ENCODE measurements at regions not wholly inside any gene's neighbourhood (a gene's known extent, or its start where the extent isn't known, plus 50 kb on each side); places are given as distances from the start of the nearest gene placed in this dataset.

DNA sequence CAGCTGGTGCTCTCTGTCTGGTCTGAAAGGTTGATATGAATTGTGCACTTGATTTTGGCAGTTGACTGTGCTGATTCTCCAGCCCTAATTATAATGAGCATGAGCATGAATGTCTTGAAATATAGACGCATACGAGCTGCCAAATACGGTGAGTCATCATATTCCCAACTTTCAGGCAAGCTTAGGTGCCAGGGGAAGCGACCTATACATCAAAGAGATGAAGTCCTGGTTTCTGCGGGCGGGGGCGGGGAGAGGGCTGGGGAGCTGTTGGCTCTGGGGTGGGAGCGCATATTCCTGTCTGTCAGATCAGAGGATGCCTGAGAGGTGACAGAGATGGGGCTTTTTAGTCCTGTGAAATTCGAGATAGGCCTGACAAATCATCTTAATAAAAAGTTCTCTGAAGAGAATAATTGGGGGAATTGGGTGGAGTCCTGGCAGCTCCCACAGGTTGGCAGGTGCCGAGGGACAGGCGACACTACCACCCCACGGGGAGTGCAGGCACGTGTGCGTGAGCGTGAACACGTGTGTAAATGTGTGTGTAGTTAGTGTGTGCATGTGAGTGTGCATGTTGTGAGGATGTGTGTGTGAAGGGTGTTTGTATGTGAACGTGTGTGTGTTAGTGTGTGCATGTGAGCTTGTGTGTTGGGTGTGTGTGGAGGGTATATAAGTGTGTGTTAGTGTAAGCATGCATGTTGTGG lies 865.3 kb downstream of the TBC1D22A start (continued):
- TF ChIP-seq, protein P1, sequence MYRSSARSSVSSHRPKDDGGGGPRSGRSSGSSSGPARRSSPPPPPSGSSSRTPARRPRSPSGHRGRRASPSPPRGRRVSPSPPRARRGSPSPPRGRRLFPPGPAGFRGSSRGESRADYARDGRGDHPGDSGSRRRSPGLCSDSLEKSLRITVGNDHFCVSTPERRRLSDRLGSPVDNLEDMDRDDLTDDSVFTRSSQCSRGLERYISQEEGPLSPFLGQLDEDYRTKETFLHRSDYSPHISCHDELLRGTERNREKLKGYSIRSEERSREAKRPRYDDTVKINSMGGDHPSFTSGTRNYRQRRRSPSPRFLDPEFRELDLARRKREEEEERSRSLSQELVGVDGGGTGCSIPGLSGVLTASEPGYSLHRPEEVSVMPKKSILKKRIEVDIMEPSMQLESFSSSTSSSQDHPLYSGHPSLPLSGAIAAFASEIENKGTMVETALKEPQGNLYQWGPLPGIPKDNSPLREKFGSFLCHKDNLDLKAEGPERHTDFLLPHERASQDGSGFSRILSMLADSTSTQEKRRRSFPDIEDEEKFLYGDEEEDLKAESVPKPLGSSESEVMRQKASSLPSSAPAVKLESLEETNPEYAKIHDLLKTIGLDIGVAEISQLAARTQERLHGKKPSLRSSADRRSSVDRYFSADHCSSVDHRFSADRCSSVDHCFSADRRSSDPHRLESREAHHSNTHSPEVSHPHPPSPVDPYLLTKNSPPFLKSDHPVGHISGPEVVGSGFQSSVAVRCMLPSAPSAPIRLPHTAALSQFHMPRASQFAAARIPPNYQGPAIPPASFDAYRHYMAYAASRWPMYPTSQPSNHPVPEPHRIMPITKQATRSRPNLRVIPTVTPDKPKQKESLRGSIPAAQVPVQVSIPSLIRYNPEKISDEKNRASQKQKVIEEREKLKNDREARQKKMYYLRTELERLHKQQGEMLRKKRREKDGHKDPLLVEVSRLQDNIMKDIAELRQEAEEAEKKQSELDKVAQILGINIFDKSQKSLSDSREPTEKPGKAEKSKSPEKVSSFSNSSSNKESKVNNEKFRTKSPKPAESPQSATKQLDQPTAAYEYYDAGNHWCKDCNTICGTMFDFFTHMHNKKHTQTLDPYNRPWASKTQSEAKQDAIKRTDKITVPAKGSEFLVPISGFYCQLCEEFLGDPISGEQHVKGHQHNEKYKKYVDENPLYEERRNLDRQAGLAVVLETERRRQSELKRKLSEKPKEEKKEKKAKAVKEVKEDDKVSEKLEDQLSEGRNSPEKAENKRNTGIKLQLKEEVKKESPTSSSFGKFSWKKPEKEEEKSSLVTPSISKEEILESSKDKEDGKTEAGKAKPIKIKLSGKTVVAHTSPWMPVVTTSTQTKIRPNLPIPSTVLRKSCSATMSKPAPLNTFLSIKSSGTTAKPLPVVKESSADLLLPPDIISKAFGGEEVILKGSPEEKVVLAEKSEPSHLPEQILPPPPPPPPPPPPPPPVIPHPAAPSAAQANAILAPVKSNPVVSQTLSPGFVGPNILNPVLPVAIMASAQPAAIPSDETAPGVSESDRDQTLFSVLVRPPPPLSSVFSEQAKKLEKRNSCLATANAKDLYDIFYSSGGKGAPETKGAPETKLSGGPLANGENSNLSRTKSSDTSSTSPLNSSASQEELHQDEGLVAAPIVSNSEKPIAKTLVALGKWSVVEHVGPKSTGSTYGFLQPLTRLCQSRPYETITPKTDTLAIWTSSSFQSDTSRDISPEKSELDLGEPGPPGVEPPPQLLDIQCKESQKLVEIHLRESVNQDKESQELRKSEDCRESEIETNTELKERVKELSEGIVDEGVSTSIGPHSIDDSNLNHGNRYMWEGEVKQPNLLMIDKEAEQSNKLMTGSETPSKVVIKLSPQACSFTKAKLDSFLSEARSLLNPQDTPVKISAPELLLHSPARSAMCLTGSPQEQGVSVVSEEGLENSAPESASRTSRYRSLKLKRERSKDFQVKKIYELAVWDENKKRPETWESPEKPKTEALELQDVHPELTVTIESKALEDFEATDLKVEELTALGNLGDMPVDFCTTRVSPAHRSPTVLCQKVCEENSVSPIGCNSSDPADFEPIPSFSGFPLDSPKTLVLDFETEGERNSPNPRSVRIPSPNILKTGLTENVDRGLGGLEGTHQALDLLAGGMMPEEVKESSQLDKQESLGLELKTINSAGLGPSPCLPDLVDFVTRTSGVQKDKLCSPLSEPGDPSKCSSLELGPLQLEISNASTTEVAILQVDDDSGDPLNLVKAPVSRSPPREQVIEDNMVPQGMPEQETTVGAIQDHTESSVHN (CRISPR knock-in tag; IDR thresholded peaks at IDR 0.05), result no peak
- no peak for TF ChIP-seq ZSCAN22 (CRISPR knock-in tag; IDR thresholded peaks at IDR 0.05)
- no peak for TF ChIP-seq ZNF879 (CRISPR knock-in tag; IDR thresholded peaks at IDR 0.05)
- TF ChIP-seq, protein P2, sequence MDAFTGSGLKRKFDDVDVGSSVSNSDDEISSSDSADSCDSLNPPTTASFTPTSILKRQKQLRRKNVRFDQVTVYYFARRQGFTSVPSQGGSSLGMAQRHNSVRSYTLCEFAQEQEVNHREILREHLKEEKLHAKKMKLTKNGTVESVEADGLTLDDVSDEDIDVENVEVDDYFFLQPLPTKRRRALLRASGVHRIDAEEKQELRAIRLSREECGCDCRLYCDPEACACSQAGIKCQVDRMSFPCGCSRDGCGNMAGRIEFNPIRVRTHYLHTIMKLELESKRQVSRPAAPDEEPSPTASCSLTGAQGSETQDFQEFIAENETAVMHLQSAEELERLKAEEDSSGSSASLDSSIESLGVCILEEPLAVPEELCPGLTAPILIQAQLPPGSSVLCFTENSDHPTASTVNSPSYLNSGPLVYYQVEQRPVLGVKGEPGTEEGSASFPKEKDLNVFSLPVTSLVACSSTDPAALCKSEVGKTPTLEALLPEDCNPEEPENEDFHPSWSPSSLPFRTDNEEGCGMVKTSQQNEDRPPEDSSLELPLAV (CRISPR knock-in tag; conservative IDR thresholded peaks at IDR 0.05; ENCODE audit: low read depth), result no peak
- TF ChIP-seq AGO1 (IDR thresholded peaks at IDR 0.05; ENCODE audit: low read depth, low read length, poor library complexity, severe bottlenecking), result no peak
- TF ChIP-seq, protein P3, sequence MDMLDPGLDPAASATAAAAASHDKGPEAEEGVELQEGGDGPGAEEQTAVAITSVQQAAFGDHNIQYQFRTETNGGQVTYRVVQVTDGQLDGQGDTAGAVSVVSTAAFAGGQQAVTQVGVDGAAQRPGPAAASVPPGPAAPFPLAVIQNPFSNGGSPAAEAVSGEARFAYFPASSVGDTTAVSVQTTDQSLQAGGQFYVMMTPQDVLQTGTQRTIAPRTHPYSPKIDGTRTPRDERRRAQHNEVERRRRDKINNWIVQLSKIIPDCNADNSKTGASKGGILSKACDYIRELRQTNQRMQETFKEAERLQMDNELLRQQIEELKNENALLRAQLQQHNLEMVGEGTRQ (IDR thresholded peaks at IDR 0.05; ENCODE audit: low read depth, low read length), result no peak
- TF ChIP-seq, protein P3 (CRISPR knock-in tag; IDR thresholded peaks at IDR 0.05; ENCODE audit: borderline replicate concordance), result no peak
- no peak for TF ChIP-seq YEATS2 (CRISPR knock-in tag; IDR thresholded peaks at IDR 0.05; ENCODE audit: borderline replicate concordance)
- peak; percentile 68 to 72 for TF ChIP-seq MAFK (conservative IDR thresholded peaks at IDR 0.05 in 1 of 2, IDR thresholded peaks at IDR 0.05 in 1 of 2; ENCODE audit: low read length in 2 of 2)
- TF ChIP-seq FOXP1 (IDR thresholded peaks at IDR 0.05), result 0 out of 2 replicates have a peak, but pooled peaks have one; percentile 15
- TF ChIP-seq FOXP1 (CRISPR knock-in tag; IDR thresholded peaks at IDR 0.05), result no peak
- no peak for TF ChIP-seq SP140L (CRISPR knock-in tag; IDR thresholded peaks at IDR 0.05; ENCODE audit: borderline replicate concordance)
- TF ChIP-seq FOXK2 (IDR thresholded peaks at IDR 0.05), result no peak
- no peak for TF ChIP-seq ZNF562 (CRISPR knock-in tag; IDR thresholded peaks at IDR 0.05; ENCODE audit: borderline replicate concordance)
- no peak for TF ChIP-seq DR1 (CRISPR knock-in tag; IDR thresholded peaks at IDR 0.05)
- TF ChIP-seq ADNP (CRISPR knock-in tag; IDR thresholded peaks at IDR 0.05), result no peak
- TF ChIP-seq ZNF557 (CRISPR knock-in tag; IDR thresholded peaks at IDR 0.05), result no peak

Measured in HepG2 (cell line).